ENCODE measurements at regions not wholly inside any gene's neighbourhood (a gene's known extent, or its start where the extent isn't known, plus 50 kb on each side); places are given as distances from the start of the nearest gene placed in this dataset.

GRCh38 chr9:82565188-82565969 is 497.6 kb downstream of the RASEF start:
- TF ChIP-seq ZFX (IDR thresholded peaks at IDR 0.05) (no peak), CTCF (conservative IDR thresholded peaks at IDR 0.05) (no peak)
- no peak overlapping the region for H3K27ac ChIP-seq

- TF ChIP-seq ZFX (IDR thresholded peaks at IDR 0.05) (no peak), CTCF (conservative IDR thresholded peaks at IDR 0.05) (no peak)
- no peak overlapping the region for H3K27ac ChIP-seq
These were observed 495.0 kb downstream of the RASEF start for GRCh38 chr9:82567953-82568352.

GRCh38 chr9:82570226-82570625 is 492.7 kb downstream of the RASEF start:
- TF ChIP-seq ZFX (IDR thresholded peaks at IDR 0.05) (no peak), CTCF (conservative IDR thresholded peaks at IDR 0.05) (no peak)
- H3K27ac ChIP-seq: no peak overlapping the region

- H3K27ac ChIP-seq: no peak overlapping the region
- no peak for TF ChIP-seq ZFX (IDR thresholded peaks at IDR 0.05)
- TF ChIP-seq CTCF (conservative IDR thresholded peaks at IDR 0.05): no peak
These were observed 491.4 kb downstream of the RASEF start for GRCh38 chr9:82571540-82571939.

GRCh38 chr9:82572146-82572545 is 490.8 kb downstream of the RASEF start:
- no peak overlapping the region for H3K27ac ChIP-seq
- TF ChIP-seq ZFX (IDR thresholded peaks at IDR 0.05): no peak
- no peak for TF ChIP-seq CTCF (conservative IDR thresholded peaks at IDR 0.05)

GRCh38 chr9:82574911-82575310 is 488.0 kb downstream of the RASEF start:
- no peak overlapping the region for H3K27ac ChIP-seq

More at GRCh38 chr9:82574911-82575310, 488.0 kb downstream of the RASEF start:
- TF ChIP-seq ZFX (IDR thresholded peaks at IDR 0.05) (no peak), CTCF (conservative IDR thresholded peaks at IDR 0.05) (no peak)
